AG04449 (cell line): ENCODE measurements at regions not wholly inside any gene's neighbourhood (a gene's known extent, or its start where the extent isn't known, plus 50 kb on each side); places are given as distances from the start of the nearest gene placed in this dataset.

Source experiments
- CTCF ChIA-PET: fragments of 350-600 bp; formaldehyde crosslinking; extraction: SDS; loops from one replicate; lab custom pipeline; 2021; ENCODE audit warnings: antibody characterized with exemption; lab: Yijun Ruan, JAX
- POLR2A ChIA-PET: fragments of 400-600, 350-600 bp; formaldehyde crosslinking; extraction: SDS; loops from one replicate; lab custom pipeline; 2020; ENCODE audit warnings: antibody characterized with exemption, inconsistent platforms; lab: Yijun Ruan, JAX
- DNase-seq: peaks from one replicate; pipeline ENCODE4 v3.0.0-alpha.2; 2010; ENCODE audit warnings: low read depth, low spot score
- H3K4me3 ChIP-seq: 2 replicates; pipeline ENCODE4 v1.5.1; 2011; ENCODE audit warnings: low read depth, mild to moderate bottlenecking, control low read depth, low read length
- TF ChIP-seq, protein P1 (sequence below): IDR thresholded peaks from one replicate; pipeline ENCODE4 v1.5.1; 2011; ENCODE audit warnings: mild to moderate bottlenecking, moderate library complexity, low read length, control low read depth, inconsistent platforms; ENCODE audit not compliant: insufficient read depth; ENCODE audit errors: missing control alignments

- TF ChIP-seq, protein P1, sequence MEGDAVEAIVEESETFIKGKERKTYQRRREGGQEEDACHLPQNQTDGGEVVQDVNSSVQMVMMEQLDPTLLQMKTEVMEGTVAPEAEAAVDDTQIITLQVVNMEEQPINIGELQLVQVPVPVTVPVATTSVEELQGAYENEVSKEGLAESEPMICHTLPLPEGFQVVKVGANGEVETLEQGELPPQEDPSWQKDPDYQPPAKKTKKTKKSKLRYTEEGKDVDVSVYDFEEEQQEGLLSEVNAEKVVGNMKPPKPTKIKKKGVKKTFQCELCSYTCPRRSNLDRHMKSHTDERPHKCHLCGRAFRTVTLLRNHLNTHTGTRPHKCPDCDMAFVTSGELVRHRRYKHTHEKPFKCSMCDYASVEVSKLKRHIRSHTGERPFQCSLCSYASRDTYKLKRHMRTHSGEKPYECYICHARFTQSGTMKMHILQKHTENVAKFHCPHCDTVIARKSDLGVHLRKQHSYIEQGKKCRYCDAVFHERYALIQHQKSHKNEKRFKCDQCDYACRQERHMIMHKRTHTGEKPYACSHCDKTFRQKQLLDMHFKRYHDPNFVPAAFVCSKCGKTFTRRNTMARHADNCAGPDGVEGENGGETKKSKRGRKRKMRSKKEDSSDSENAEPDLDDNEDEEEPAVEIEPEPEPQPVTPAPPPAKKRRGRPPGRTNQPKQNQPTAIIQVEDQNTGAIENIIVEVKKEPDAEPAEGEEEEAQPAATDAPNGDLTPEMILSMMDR, result no peak
These were observed 212.2 kb upstream of the KYNU start for GRCh38 chr2:142665241-142665640.

GRCh38 chr2:142650601-142651000, 226.9 kb upstream of the KYNU start:
- TF ChIP-seq, protein P1, result no peak
- no peak overlapping the region for H3K4me3 ChIP-seq
- no peak for DNase-seq
- ChIA-PET POLR2A (no interaction called here), CTCF (no interaction called here)

More at GRCh38 chr2:142665241-142665640, 212.2 kb upstream of the KYNU start:
- no peak overlapping the region for H3K4me3 ChIP-seq
- DNase-seq, result no peak
- POLR2A ChIA-PET, result no interaction called here
- CTCF ChIA-PET, result no interaction called here

- POLR2A ChIA-PET, result no interaction called here
- TF ChIP-seq, protein P1, result no peak
- no peak for DNase-seq
- CTCF ChIA-PET, result no interaction called here
- H3K4me3 ChIP-seq, result no peak overlapping the region
These were observed 227.9 kb upstream of the KYNU start for GRCh38 chr2:142649581-142649980.

GRCh38 chr2:142642650-142643049, 234.8 kb upstream of the KYNU start:
- ChIA-PET POLR2A (no interaction called here), CTCF (no interaction called here)

DNA sequence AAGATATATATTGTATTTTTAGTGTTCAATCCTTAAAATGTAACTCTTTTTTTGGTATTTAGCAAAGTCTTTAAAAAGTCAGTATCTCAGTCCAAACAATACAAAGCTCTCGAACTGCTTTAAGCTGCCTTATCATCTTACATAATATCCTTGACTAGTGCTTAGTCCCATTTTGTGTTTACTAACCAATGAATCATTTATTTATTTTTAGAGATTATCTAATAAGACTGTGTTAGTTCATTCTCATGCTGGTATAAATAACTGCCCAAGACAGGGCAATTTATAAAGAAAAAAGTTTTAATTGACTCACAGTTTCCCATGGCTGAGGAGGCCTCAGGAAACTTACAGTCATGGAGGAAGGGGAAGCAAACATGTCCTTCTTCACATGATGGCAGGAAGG, 248.3 kb upstream of the KYNU start:
- no peak for DNase-seq
- no peak overlapping the region for H3K4me3 ChIP-seq
- TF ChIP-seq, protein P1, result no peak
- ChIA-PET POLR2A (no interaction called here), CTCF (no interaction called here)

More at GRCh38 chr2:142642650-142643049, 234.8 kb upstream of the KYNU start:
- no peak overlapping the region for H3K4me3 ChIP-seq
- TF ChIP-seq, protein P1, result no peak
- DNase-seq, result no peak

- H3K4me3 ChIP-seq, result no peak overlapping the region
- DNase-seq, result no peak
- TF ChIP-seq, protein P1, result no peak
- ChIA-PET CTCF (no interaction called here), POLR2A (no interaction called here)
These were observed 256.2 kb upstream of the KYNU start for GRCh38 chr2:142621287-142621686.

DNA sequence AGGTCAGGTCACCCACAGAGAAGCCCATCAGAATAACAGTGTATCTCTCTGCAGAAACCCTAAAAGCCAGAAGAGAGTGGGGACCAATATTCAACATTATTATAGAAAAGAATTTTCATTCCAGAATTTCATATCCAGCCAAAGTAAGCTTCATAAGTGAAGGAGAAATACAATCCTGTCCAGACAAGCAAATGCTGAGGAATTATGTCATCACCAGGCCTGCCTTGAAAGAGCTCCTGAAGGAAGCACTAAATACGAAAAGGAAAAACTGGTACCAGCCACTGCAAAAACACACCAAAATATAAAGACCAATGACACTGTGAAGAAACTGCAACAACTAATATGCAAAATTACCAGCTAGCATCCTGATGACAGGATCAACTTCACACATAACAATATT, 260.0 kb upstream of the KYNU start:
- TF ChIP-seq, protein P1, result no peak
- POLR2A ChIA-PET, result no interaction called here
- CTCF ChIA-PET, result no interaction called here
- no peak for DNase-seq
- no peak overlapping the region for H3K4me3 ChIP-seq
